Activated CD4-positive, alpha-beta T cell treated with anti-CD3 and anti-CD28 coated beads for 4 hours (primary cell): ENCODE measurements at regions not wholly inside any gene's neighbourhood (a gene's known extent, or its start where the extent isn't known, plus 50 kb on each side); places are given as distances from the start of the nearest gene placed in this dataset.

Source experiments
- DNase-seq, 2 donors: peaks; one replicate each; pipeline ENCODE4 v3.0.0-alpha.2; 2020

GRCh38 chr2:145841973-145842372 lies 1322.1 kb upstream of the ZEB2 start:
- no peak for DNase-seq

- DNase-seq, result no peak
Measured at GRCh38 chr2:145836986-145837385, 1317.1 kb upstream of the ZEB2 start.

- no peak for DNase-seq
Measured at GRCh38 chr2:145835665-145836064, 1315.7 kb upstream of the ZEB2 start.

- no peak for DNase-seq
Measured at GRCh38 chr2:145832681-145833080, 1312.8 kb upstream of the ZEB2 start.

- DNase-seq, result no peak
Measured at GRCh38 chr2:145829931-145830330, 1310.0 kb upstream of the ZEB2 start.

GRCh38 chr2:145827235-145827634 lies 1307.3 kb upstream of the ZEB2 start:
- no peak for DNase-seq

GRCh38 chr2:145824384-145824783 lies 1304.5 kb upstream of the ZEB2 start:
- no peak for DNase-seq

- DNase-seq, result no peak
Measured at GRCh38 chr2:145822892-145823534, 1303.1 kb upstream of the ZEB2 start.

GRCh38 chr2:145820651-145821050 lies 1300.7 kb upstream of the ZEB2 start:
- no peak for DNase-seq

- DNase-seq, result no peak
Measured at GRCh38 chr2:145818890-145819504, 1299.1 kb upstream of the ZEB2 start.

GRCh38 chr2:145815933-145816332 lies 1296.0 kb upstream of the ZEB2 start:
- no peak for DNase-seq

GRCh38 chr2:145813481-145813880 lies 1293.6 kb upstream of the ZEB2 start:
- no peak for DNase-seq

GRCh38 chr2:145812165-145812554 lies 1292.2 kb upstream of the ZEB2 start:
- no peak for DNase-seq

GRCh38 chr2:145811276-145812164 lies 1291.6 kb upstream of the ZEB2 start:
- no peak for DNase-seq

GRCh38 chr2:145807968-145808367 lies 1288.0 kb upstream of the ZEB2 start:
- DNase-seq, result no peak

GRCh38 chr2:145807554-145807953 lies 1287.6 kb upstream of the ZEB2 start:
- DNase-seq, result no peak

GRCh38 chr2:145806546-145806945 lies 1286.6 kb upstream of the ZEB2 start:
- no peak for DNase-seq

GRCh38 chr2:145802133-145802532 lies 1282.2 kb upstream of the ZEB2 start:
- no peak for DNase-seq

- DNase-seq, result no peak
Measured at GRCh38 chr2:145801210-145801609, 1281.3 kb upstream of the ZEB2 start.

- no peak for DNase-seq
Measured at GRCh38 chr2:145800151-145801091, 1280.5 kb upstream of the ZEB2 start.

GRCh38 chr2:145799595-145800108 lies 1279.7 kb upstream of the ZEB2 start:
- DNase-seq, result no peak

- no peak for DNase-seq
Measured at GRCh38 chr2:145798419-145798818, 1278.5 kb upstream of the ZEB2 start.

GRCh38 chr2:145797692-145798091 lies 1277.8 kb upstream of the ZEB2 start:
- DNase-seq, result no peak
